ENCODE measurements at regions not wholly inside any gene's neighbourhood (a gene's known extent, or its start where the extent isn't known, plus 50 kb on each side); places are given as distances from the start of the nearest gene placed in this dataset.

DNA sequence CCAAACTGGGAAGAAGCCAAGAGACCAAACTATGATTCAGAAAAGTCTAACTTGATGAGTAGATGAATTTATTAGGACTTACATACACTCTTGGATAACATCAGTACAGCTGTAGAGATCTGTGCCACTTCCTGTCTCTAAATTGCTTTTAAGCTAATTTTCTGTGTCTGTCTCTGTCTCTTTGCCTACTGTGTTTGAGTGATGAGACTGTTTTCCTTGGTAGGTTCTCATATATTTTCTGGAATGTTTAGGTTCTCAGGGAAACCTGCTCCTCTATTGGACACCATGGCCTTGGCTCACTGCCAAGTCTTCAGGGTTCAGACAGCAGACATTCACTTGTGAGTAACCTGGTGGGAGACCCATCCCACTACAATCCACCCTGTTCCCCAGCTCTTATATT is 103.5 kb upstream of the KIF2B start:
- no peak for TF ChIP-seq POLR2AphosphoS5 (IDR thresholded peaks at IDR 0.05; ENCODE audit: insufficient read depth in 1 of 2, low read depth in 1 of 2)
- TF ChIP-seq CTCF (IDR thresholded peaks at IDR 0.05), result no peak

Data from vagina (tissue), 2 donors.